Psoas muscle (tissue), 7 donors: ENCODE measurements at regions not wholly inside any gene's neighbourhood (a gene's known extent, or its start where the extent isn't known, plus 50 kb on each side); places are given as distances from the start of the nearest gene placed in this dataset.
A peak's percentile ranks its signal among the peaks of the same experiment; 100 is the strongest.

ENCODE experiments used
- ATAC-seq, 4 donors: fragments of 200-7000 bp; cut with Tn5 transposase; one replicate each; pipeline ENCODE4 v1.9.1; 2020; ENCODE audit warnings: moderate library complexity in 3 of 4, mild to moderate bottlenecking in 2 of 4
- DNase-seq, 2 donors: peaks; one replicate each; pipeline ENCODE4 v3.0.0-alpha.2; 2020
- H3K27ac ChIP-seq: fragments of 200-600 bp; one replicate; pipeline ENCODE4 v1.8.0; 2022
- H3K27me3 ChIP-seq, 3 donors: fragments of 200-600 bp in 1 of 3; one replicate each; pipeline versions ENCODE4 v1.6.1 to v1.8.0; 2013 to 2022; ENCODE audit warnings: low read length in 2 of 3, mild to moderate bottlenecking in 2 of 3, moderate library complexity in 1 of 3; ENCODE audit not compliant: insufficient read depth in 3 of 3
- H3K36me3 ChIP-seq, 2 donors: fragments of 200-600 bp in 1 of 2; one replicate each; pipeline versions ENCODE4 v1.6.1 to v1.8.0; 2013 to 2022; ENCODE audit warnings: low read depth in 1 of 2, mild to moderate bottlenecking in 1 of 2, moderate library complexity in 1 of 2; ENCODE audit not compliant: insufficient read depth in 1 of 2
- H3K4me1 ChIP-seq: fragments of 200-600 bp; one replicate; pipeline ENCODE4 v1.8.0; 2022
- H3K4me3 ChIP-seq: fragments of 200-600 bp; one replicate; pipeline ENCODE4 v1.8.0; 2022; ENCODE audit warnings: mild to moderate bottlenecking
- H3K9me3 ChIP-seq: fragments of 200-600 bp; one replicate; pipeline ENCODE4 v1.8.0; 2022
- CTCF ChIP-seq: fragments of 200-600 bp; IDR thresholded peaks from one replicate; pipeline ENCODE4 v1.8.0; 2022; ENCODE audit warnings: antibody characterized with exemption
- WGBS, 3 donors: extraction: QIAGEN DNeasy Blood & Tissue Kit; methylation state at CpG; one replicate each; pipeline versions ENCODE4 v1.1.6 to v1.1.7; 2013; 5-methylcytosine and 5-hydroxymethylcytosine counted together
- intact Hi-C, 2 donors: fragments of 100-400 bp; cut with DNase I; formaldehyde crosslinking; loops; one replicate each; pipeline versions ENCODE4 v1.11.0 to v1.14.2; 2022
- donor health status: healthy with polysubstance abuse.
- donor health status: DM: no; HTN: no; CAD: no; lungs with moderate emphysema.
- donor health status: Bipolar disorder and iron deficiency.
- donor health status: healthy.
- donor health status: DM: yes; HTN: yes; CAD: no.
- donor health status: DM: no; HTN: no; CAD: no.
- donor health status: DM: yes; HTN: yes; CAD: no.

- intact Hi-C loops: no loop called here
These were observed 102.0 kb upstream of the CLSTN2 start for GRCh38 chr3:139832998-139833397.

GRCh38 chr3:139830817-139831216, 104.2 kb upstream of the CLSTN2 start:
- no peaks in the 10 kb centered on the region for H3K36me3 ChIP-seq
- ATAC-seq (peak; percentile 34 to 68 (median 52)), DNase-seq (peak; percentile 50 to 73)
- no peaks in the 10 kb centered on the region for H3K4me1 ChIP-seq
- H3K4me3 ChIP-seq: no peak overlapping the region
- intact Hi-C loops: no loop called here
- no peaks in the 10 kb centered on the region for H3K27me3 ChIP-seq
- H3K27ac ChIP-seq: no peak overlapping the region
- 19 to 43% (median 22%) methylated on average over 11 of the region's 11 CpGs for WGBS, 3 donors
- TF ChIP-seq CTCF: no peak
- no peaks in the 10 kb centered on the region for H3K9me3 ChIP-seq

More at GRCh38 chr3:139832998-139833397, 102.0 kb upstream of the CLSTN2 start:
- H3K36me3 ChIP-seq: no peaks in the 10 kb centered on the region
- WGBS, 3 donors: 44 to 67% (median 53%) methylated on average over 4 of the region's 4 CpGs
- H3K27me3 ChIP-seq: no peaks in the 10 kb centered on the region
- H3K4me1 ChIP-seq: peaks cover 12% of the 10 kb centered on the region
- no peak overlapping the region for H3K27ac ChIP-seq
- no peak for TF ChIP-seq CTCF
- no peak for DNase-seq
- H3K4me3 ChIP-seq: no peak overlapping the region
- H3K9me3 ChIP-seq: no peaks in the 10 kb centered on the region
- no peak for ATAC-seq

GRCh38 chr3:139827833-139828232, 107.2 kb upstream of the CLSTN2 start:
- no peak for TF ChIP-seq CTCF
- Histone ChIP-seq H3K9me3 (no peaks in the 10 kb centered on the region), H3K27ac (no peak overlapping the region), H3K27me3 (no peaks in the 10 kb centered on the region), H3K36me3 (no peaks in the 10 kb centered on the region), H3K4me1 (no peaks in the 10 kb centered on the region), H3K4me3 (no peak overlapping the region)
- intact Hi-C loops: no loop called here
- DNase-seq (no peak), ATAC-seq (no peak)
- WGBS, 3 donors: 45 to 71% (median 58%) methylated on average over 1 of the region's 1 CpG

GRCh38 chr3:139824864-139825263, 110.1 kb upstream of the CLSTN2 start:
- no peak for TF ChIP-seq CTCF
- Histone ChIP-seq H3K36me3 (no peaks in the 10 kb centered on the region), H3K4me3 (no peak overlapping the region), H3K27ac (no peak overlapping the region), H3K27me3 (no peaks in the 10 kb centered on the region), H3K9me3 (no peaks in the 10 kb centered on the region), H3K4me1 (no peaks in the 10 kb centered on the region)
- ATAC-seq (no peak), DNase-seq (no peak)
- intact Hi-C loops: no loop called here
- 89 to 94% (median 92%) methylated on average over 3 of the region's 3 CpGs for WGBS, 3 donors

GRCh38 chr3:139814646-139815045, 120.3 kb upstream of the CLSTN2 start:
- no peak overlapping the region for H3K4me3 ChIP-seq
- TF ChIP-seq CTCF: no peak
- intact Hi-C loops: no loop called here
- H3K9me3 ChIP-seq: no peaks in the 10 kb centered on the region
- no peaks in the 10 kb centered on the region for H3K4me1 ChIP-seq
- no peak for ATAC-seq
- H3K27me3 ChIP-seq: no peaks in the 10 kb centered on the region
- 78 to 82% (median 81%) methylated on average over 7 of the region's 7 CpGs for WGBS, 3 donors
- H3K36me3 ChIP-seq: no peaks in the 10 kb centered on the region
- H3K27ac ChIP-seq: no peak overlapping the region
- no peak for DNase-seq
